HAP-1 (cell line): ENCODE measurements at regions not wholly inside any gene's neighbourhood (a gene's known extent, or its start where the extent isn't known, plus 50 kb on each side); places are given as distances from the start of the nearest gene placed in this dataset.
"Not testable (repeated sequence)": the region's sequence is repeated elsewhere in the genome, so short reads cannot be mapped to it uniquely, and the experiment has no call there.

Experiments
- DNase-seq, 2 experiments: peaks; one replicate each; pipeline ENCODE4 v3.0.0-alpha.2; 2016 to 2020; ENCODE audit warnings: low spot score in 2 of 2
- H3K27me3 ChIP-seq: fragments of 250-450 bp; sonication (Bioruptor Pico); 2 replicates; pipeline ENCODE4 v1.5.1; 2020; ENCODE audit warnings: low read depth, mild to moderate bottlenecking, moderate library complexity
- H3K36me3 ChIP-seq: fragments of 250-450 bp; sonication (Bioruptor Pico); replicated peaks from 2 replicates; pipeline ENCODE4 v1.5.1; 2020; ENCODE audit warnings: mild to moderate bottlenecking
- H3K4me1 ChIP-seq: fragments of 250-450 bp; sonication (Bioruptor Pico); 2 replicates; pipeline ENCODE4 v1.5.1; 2020; ENCODE audit warnings: mild to moderate bottlenecking
- H3K4me3 ChIP-seq: fragments of 250-450 bp; sonication (Bioruptor Pico); 2 replicates; pipeline ENCODE4 v1.5.1; 2020; ENCODE audit warnings: mild to moderate bottlenecking, moderate library complexity
- H3K9me3 ChIP-seq: fragments of 250-450 bp; sonication (Bioruptor Pico); 2 replicates; pipeline ENCODE4 v1.5.1; 2020; ENCODE audit warnings: mild to moderate bottlenecking, moderate library complexity
- in situ Hi-C: fragments of 300-500 bp; cut with MboI; formaldehyde crosslinking; loops from 3 replicates; pipeline ENCODE4 v1.14.3; 2020; ENCODE audit warnings: low sequenced_read_pairs, inconsistent platforms, mixed read lengths

DNA sequence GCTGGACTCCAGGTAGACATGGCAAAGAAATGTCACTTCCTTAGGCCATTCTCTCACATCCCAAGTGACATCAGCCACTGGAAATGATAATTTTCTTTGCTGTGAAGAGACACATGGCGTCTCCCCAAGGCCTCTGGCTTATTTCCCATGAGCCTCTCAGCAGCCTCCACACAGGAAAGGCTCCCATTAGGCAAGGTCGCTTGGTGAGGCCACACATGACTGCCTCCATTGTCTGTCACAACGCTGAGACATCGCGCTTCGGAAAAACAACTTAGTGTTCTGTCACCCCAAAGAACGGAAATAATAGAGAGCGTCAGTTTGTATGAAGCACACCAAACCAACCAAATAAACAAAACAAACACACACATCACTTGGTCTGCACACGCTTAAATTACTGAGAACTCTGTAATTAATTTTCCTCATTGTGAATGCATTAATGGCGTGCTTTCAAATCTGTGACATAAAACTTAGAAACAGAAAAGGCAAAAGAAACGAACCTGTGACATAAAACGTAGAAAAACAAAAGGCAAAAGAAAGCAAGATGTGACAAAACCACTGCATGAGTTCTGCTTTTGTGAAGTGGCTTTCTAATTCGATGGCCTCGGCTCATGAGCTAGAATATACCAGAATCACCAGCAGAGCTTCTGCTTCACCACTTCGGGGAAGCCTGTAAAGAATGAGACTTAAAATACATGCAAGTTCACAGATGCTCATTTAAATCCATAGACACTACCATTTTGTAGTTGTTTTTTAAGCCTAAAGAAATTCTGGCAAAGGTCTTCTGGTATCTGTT is 404.2 kb upstream of the SGCG start:
- in situ Hi-C loops = loop anchor here (25.0 kb wide), 1 partner anchor 1839 kb away; no protein-coding TSS in a partner anchor
- DNase-seq = no peak
- H3K36me3 ChIP-seq = no peaks in the 10 kb centered on the region
- H3K27me3 ChIP-seq = no peaks in the 10 kb centered on the region
- no peak overlapping the region for H3K4me3 ChIP-seq
- no peaks in the 10 kb centered on the region for H3K4me1 ChIP-seq
- H3K9me3 ChIP-seq = no peaks in the 10 kb centered on the region

DNA sequence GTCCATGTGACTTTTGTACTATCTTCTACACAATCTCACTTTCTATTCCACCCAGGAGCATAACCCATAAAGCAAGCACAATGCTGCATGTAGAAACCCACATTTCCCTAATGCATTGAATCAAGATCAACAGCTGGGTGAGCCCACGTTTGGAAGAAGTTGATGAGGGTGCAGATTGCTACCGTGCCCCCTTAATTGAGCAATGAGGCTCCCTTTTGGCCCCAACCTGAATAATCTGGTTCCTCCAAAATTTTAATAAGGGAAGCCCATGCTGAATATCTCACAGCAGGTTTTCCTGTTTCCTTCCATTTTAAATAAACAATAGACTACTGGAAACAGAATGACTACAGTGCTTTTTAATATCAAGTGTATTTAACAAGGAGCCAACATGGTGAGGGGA is 403.6 kb upstream of the SGCG start:
- no peak for DNase-seq
- no peaks in the 10 kb centered on the region for H3K9me3 ChIP-seq
- no peaks in the 10 kb centered on the region for H3K36me3 ChIP-seq
- H3K27me3 ChIP-seq = no peaks in the 10 kb centered on the region
- H3K4me3 ChIP-seq = no peak overlapping the region
- in situ Hi-C loops = loop anchor here (25.0 kb wide), 1 partner anchor 1840 kb away; no protein-coding TSS in a partner anchor
- H3K4me1 ChIP-seq = no peaks in the 10 kb centered on the region

DNA sequence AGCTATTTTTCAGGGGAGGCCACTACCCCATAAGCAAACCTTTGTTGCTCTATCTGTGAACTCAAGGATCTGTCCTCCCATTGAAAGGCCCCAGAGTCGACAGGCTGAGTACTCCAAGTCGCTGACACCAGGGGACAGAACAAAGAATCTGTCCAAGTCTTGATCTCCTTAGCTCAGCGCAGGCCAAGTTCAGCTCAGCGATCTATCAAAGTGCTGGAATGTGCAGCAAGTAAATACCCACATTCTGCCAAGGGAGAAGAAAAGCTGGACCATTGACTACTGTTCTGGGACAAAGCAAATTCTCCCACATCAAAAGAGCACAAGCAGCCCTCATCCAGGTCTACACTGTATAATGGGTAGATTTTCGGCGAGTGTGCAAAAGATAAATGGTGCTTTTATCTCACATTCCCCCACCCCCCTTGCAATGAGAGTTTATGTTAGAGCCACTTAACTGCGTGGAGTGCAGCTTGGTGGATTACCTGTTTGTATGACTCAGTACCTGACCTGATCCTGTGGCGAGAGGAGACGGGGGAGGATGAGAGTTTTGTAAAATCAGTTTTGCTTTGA is 391.7 kb upstream of the SGCG start:
- DNase-seq = no peak
- no peaks in the 10 kb centered on the region for H3K9me3 ChIP-seq
- in situ Hi-C loops = loop anchor here (25.0 kb wide), 1 partner anchor 1852 kb away; no protein-coding TSS in a partner anchor
- H3K36me3 ChIP-seq = no peaks in the 10 kb centered on the region
- H3K4me1 ChIP-seq = peaks cover 10% of the 10 kb centered on the region
- no peaks in the 10 kb centered on the region for H3K27me3 ChIP-seq
- no peak overlapping the region for H3K4me3 ChIP-seq

DNA sequence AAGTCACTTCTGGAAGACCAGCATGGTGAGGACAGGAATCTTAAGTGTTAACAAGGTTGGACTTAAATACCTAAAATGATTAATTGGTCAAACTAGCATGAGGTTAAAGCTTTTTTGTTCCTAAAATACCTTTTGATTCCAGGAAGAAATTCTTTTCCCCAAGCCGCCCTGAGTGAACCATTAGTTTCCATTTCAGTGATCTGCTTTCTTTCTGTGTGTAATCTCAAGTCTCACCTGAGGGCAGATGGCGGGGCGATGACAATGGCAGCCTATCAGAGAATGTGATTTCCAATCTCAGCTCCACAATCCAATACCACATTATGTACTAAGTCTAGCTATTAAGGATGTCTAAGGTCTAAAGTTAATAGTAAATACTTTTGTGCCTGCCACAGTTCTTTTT is 390.9 kb upstream of the SGCG start:
- DNase-seq = no peak
- no peaks in the 10 kb centered on the region for H3K9me3 ChIP-seq
- in situ Hi-C loops = loop anchor here (25.0 kb wide), 1 partner anchor 1853 kb away; no protein-coding TSS in a partner anchor
- no peaks in the 10 kb centered on the region for H3K27me3 ChIP-seq
- peaks cover 10% of the 10 kb centered on the region for H3K4me1 ChIP-seq
- H3K36me3 ChIP-seq = no peaks in the 10 kb centered on the region
- H3K4me3 ChIP-seq = no peak overlapping the region

DNA sequence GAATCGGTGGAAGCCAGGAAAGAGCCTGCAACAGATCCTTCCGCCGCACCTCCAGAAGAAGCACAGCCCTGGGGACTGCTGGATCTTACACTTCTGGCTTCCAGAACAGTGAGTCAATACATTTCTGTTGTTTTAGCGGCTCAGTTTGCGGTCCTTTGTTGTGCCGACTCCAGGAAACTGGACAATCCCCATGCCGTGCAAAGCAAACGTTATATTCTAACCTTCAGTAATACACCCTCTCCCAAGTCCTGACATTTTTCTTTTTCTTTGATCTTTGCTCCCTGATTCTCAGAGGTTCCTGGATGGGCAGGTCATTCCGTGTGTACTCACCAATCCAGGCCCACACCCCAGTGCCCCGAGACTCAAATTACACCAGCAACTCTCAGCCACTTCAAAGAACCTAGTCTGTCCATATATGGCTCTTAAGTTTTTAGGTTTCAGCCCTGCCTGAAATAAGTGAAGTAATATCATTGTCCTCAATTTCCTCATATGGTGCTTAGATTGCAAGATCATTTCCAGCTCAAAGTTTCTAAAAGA is 387.1 kb upstream of the SGCG start:
- H3K36me3 ChIP-seq = no peaks in the 10 kb centered on the region
- peaks cover 5% of the 10 kb centered on the region for H3K4me1 ChIP-seq
- no peak for DNase-seq
- no peaks in the 10 kb centered on the region for H3K27me3 ChIP-seq
- no peak overlapping the region for H3K4me3 ChIP-seq
- in situ Hi-C loops = loop anchor here (25.0 kb wide), 1 partner anchor 1856 kb away; no protein-coding TSS in a partner anchor
- H3K9me3 ChIP-seq = no peaks in the 10 kb centered on the region

DNA sequence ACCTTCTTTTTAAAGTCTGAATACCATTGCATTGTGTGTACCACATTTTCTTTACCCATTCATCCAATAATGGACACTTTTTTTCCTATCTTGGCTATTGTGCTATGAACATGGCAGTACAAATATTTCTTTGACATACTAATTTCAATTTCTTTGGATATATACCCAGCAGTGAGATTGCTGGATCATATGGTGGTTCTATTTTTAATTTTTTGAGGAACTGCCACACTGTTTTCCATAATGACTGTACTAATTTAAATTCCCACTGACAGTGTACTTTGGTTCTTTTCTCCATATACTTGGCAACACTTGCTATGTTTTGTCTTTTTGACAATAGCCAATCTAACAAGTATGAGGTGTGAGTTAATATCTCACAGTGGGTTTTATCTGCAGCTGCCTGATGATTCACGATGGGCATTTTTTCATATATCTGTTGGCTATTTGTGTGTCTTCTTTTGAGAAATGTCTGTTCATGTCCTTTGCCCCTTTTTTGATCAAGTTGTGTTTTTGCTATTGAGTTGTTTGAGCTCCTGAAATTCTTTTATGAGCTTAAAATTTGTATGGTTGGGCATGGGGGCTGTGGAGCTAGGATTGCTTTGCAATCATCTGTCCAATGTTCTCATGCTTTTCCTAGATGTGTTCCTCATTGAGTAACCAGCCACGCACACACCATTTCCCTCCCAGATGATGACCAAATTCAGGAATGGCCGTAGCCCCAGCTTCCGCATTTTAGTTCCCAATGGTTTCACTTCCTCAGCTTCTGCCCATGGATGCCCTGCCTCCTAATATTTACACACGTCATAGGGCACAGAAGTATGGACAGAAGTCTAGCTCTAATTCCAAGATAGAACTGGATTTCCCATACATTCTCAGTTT is 380.0 kb upstream of the SGCG start:
- Histone ChIP-seq H3K4me1 (peaks cover 10% of the 10 kb centered on the region), H3K4me3 (no peak overlapping the region), H3K9me3 (no peaks in the 10 kb centered on the region), H3K36me3 (no peaks in the 10 kb centered on the region), H3K27me3 (no peaks in the 10 kb centered on the region)
- DNase-seq = no peak
- in situ Hi-C loops = loop anchor here (10.0 to 25.0 kb wide), 4 partner anchors 214 to 637 kb away; partner anchors contain the start of gene SACS

DNA sequence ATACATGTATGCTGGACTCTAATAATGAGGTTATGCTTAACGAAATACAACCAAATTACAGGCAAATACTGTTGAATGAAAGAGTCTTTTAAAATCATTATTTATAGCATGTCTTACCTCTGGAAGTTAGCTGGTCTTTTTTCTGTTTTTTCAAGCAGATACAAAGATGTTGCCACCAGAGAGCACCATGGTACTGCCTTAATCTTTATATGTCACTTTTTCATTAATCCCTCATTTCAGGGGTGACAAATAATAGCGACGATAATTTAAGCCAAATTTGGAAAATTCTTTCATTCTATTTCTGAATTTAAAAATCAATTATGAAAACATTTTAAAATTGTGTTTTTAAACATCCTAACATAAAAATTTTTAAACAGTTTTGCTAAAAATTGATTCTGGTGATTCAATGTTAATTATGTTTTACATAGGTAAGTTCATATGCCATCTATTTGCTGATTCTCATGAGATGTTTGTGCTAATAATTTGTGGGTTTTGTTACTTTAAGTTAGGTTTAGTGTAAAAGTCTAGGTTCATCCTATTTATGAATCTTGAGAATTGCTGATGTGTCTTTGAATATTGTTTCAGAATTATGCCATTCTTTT is 379.3 kb upstream of the SGCG start:
- in situ Hi-C loops = loop anchor here (10.0 to 25.0 kb wide), 4 partner anchors 213 to 636 kb away; partner anchors contain the start of gene SACS
- Histone ChIP-seq H3K9me3 (no peaks in the 10 kb centered on the region), H3K27me3 (no peaks in the 10 kb centered on the region), H3K4me3 (no peak overlapping the region), H3K4me1 (peaks cover 10% of the 10 kb centered on the region), H3K36me3 (no peaks in the 10 kb centered on the region)
- DNase-seq = peak in 1 of 2 experiments; percentile 49

DNA sequence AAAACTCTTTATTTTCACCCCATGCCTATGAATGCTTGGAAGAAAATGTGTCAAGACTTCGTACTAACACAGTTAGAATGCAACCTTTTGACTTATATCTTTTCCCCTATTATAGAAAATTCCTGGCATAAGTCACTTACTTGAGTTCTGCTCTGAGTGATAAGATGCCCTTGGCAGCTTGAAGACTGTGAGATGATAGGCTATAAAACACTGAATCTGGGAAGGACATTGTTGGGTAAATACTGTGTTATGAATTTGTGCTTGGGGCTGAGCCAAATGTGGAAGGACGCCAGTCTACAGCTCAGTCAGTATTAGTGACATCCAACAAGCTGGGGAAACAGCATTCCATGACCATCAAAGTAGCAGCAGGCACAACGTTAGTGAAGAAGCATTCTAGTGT is 368.0 kb upstream of the SGCG start:
- Histone ChIP-seq H3K9me3 (no peaks in the 10 kb centered on the region; the same call in 1 of the 2 replicates), H3K27me3 (no peaks in the 10 kb centered on the region), H3K4me1 (peaks cover 17% of the 10 kb centered on the region), H3K36me3 (no peaks in the 10 kb centered on the region), H3K4me3 (no peak overlapping the region)
- in situ Hi-C loops = loop anchor here (25.0 kb wide), 2 partner anchors 350 to 625 kb away; partner anchors contain the start of gene SACS
- DNase-seq = no peak

DNA sequence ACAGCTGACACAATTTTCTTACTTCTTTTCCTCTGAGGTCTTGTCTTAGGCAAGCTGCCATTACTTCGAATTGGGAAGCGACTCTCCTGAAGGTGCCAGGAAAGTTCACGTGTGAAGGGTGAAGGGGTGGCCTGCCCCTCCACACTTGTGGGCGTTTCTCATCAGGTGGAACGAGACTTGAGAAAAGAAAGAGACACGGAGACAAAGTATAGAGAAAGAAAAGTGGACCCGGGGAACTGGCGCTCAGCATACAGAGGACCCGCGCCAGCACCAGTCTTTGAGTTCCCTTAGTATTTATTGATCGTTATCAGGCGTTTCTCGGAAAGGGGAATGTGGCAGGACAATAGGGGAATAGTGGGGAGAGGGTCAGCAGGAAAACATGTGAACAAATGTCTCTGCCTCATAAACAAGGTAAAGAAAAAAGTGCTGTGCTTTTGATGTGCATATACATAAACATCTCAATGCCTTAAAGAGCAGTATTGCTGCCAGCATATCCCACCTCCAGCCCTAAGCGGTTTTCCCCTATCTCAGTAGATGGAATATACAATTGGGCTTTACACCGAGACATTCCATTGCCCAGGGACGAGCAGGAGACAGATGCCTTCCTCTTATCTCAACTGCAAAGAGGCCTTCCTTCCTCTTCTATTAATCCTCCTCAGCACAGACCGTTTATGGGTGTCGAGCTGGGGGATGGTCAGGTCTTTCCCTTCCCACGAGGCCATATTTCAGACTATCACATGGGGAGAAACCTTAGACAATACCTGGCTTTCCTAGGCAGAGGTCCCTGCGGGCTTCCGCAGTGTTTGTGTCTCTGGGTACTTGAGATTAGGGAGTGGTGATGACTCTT is 367.0 kb upstream of the SGCG start:
- in situ Hi-C loops = loop anchor here (25.0 kb wide), 2 partner anchors 349 to 624 kb away; partner anchors contain the start of gene SACS
- H3K36me3 ChIP-seq, H3K4me3 ChIP-seq, H3K9me3 ChIP-seq, H3K27me3 ChIP-seq: not testable (repeated sequence)
- peak in 1 of 2 experiments; percentile 21 for DNase-seq
- peaks cover 17% of the 10 kb centered on the region for H3K4me1 ChIP-seq

DNA sequence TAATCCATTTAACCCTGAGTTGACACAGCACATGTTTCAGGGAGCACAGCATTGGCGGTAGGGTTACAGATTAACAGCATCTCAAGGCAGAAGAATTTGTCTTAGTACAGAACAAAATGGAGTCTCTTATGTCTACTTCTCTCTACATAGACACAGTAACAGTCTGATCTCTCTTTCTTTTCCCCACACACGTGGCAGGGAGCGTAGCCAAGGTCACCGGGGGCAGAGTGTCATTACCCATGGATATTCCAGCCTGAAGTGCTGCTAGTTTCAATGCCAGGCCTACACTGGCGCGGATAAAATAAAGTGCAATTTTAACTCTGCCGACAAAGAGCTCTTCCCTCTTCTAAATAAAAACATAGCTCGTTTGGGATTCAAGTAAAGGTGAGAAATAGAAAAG is 366.3 kb upstream of the SGCG start:
- H3K9me3 ChIP-seq, H3K36me3 ChIP-seq, H3K4me3 ChIP-seq, H3K27me3 ChIP-seq: not testable (repeated sequence)
- peaks cover 17% of the 10 kb centered on the region for H3K4me1 ChIP-seq
- in situ Hi-C loops = loop anchor here (25.0 kb wide), 2 partner anchors 348 to 623 kb away; partner anchors contain the start of gene SACS
- DNase-seq = peak in 1 of 2 experiments; percentile 50

DNA sequence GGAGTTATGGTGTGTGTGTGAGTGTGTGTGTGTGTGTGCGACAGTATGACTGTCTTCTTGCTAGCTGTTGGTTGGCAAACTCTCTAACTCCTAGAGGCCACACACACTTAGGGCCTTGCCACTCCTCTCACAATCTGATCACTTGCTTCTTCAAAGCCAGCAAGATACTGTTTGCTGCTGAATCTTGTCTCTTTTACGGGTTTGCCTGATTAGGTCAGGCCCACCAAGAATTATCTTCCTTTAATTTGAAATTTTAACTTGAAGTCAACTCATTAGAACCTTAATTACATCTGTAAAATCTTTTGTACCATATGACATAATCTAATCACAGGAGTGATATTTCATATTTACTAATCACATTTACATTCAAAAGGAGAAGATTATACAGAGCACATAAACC is 359.2 kb upstream of the SGCG start:
- Histone ChIP-seq H3K27me3 (no peaks in the 10 kb centered on the region), H3K4me1 (no peaks in the 10 kb centered on the region), H3K36me3 (no peaks in the 10 kb centered on the region), H3K9me3 (no peaks in the 10 kb centered on the region), H3K4me3 (no peak overlapping the region)
- no peak for DNase-seq
- in situ Hi-C loops = loop anchor here (25.0 kb wide), 2 partner anchors 341 to 616 kb away; partner anchors contain the start of gene SACS

DNA sequence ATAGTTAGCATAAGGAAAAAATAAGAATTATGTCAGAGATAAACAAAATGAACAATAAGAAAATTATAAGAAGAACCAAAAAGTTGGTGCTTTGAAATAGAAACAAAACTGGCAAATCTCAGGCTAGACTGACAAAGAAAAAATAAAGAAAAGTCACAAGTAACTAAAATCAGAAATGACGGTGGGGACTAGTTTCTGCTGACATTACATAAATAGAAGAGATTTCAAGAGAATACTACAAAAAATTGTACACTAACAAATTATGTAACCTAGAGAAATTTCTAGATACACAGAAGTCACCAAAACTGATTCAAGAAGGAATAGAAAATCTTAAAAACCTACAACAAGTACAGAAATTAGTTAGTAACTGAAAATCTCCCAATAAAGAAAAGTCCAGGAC is 355.6 kb upstream of the SGCG start:
- in situ Hi-C loops = no loop called here
- Histone ChIP-seq H3K27me3 (no peaks in the 10 kb centered on the region), H3K36me3 (no peaks in the 10 kb centered on the region), H3K4me3 (no peak overlapping the region), H3K4me1 (no peaks in the 10 kb centered on the region), H3K9me3 (no peaks in the 10 kb centered on the region)
- DNase-seq = no peak
